ENCODE measurements at regions not wholly inside any gene's neighbourhood (a gene's known extent, or its start where the extent isn't known, plus 50 kb on each side); places are given as distances from the start of the nearest gene placed in this dataset.
"Not testable (repeated sequence)": the region's sequence is repeated elsewhere in the genome, so short reads cannot be mapped to it uniquely, and the experiment has no call there.

- Mint-ChIP-seq H3K4me3 (no peak overlapping the region), H3K4me1 (no peaks in the 10 kb centered on the region), H3K9me3 (peaks cover 7% of the 10 kb centered on the region), H3K27ac (ENCODE audit: unreplicated experiment) (no peak overlapping the region), H3K27me3 (ENCODE audit: low read depth) (no peaks in the 10 kb centered on the region), H3K36me3 (ENCODE audit: low read depth) (no peaks in the 10 kb centered on the region)
- no peak for DNase-seq (ENCODE audit: low read depth, low spot score)
- TF ChIP-seq CTCF (conservative IDR thresholded peaks at IDR 0.05), result no peak
These were observed 82.7 kb upstream of the EFNA5 start for GRCh38 chr5:107753427-107753826.

DNA sequence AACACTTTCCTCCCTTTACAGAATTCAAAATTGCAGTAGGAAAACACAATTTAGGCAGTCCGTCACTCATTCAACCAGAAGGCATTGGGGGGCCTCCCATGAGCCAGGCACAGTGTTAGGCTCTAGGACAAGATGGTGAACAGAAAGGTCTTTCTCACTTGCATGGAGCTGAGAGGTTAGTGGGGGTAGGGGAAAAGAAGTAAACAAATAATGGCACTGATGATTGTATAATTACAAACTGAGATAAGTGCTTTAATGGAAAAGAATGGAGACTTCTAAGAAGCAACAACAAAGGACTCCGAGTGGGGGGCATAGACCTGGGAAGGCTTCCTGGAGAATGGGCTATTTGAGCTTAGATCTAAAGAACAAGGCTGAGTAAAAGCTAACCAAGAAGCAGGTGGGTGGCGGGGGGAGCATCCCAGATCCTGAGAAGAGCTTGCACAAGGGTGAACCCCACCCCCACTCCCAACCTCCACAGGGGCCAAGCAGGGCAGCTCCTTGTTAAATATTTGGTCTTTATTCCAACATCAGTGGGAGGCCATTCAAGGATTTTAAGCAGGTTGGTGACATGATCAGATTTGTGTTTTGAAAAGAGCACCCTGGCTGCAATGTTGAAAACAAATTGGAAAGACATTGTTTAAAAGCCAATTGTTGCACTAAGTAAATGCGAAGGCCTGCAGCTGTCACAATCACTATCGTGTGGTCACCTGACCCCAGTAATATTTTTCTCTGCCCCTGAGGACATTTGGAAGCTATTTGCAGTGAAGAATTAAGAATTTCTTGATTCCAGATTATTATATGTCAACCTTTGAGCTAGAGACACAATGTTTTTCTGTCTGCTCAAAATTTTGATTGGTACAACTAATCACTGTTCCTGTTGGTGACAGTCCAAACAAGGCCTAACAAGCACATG, 73.9 kb upstream of the EFNA5 start:
- H3K4me1 Mint-ChIP-seq, result peaks cover 22% of the 10 kb centered on the region
- no peak overlapping the region for H3K27ac Mint-ChIP-seq (ENCODE audit: unreplicated experiment)
- no peaks in the 10 kb centered on the region for H3K27me3 Mint-ChIP-seq (ENCODE audit: low read depth)
- DNase-seq (ENCODE audit: low read depth, low spot score), result no peak
- peaks cover 4% of the 10 kb centered on the region for H3K9me3 Mint-ChIP-seq
- H3K36me3 Mint-ChIP-seq (ENCODE audit: low read depth), result no peaks in the 10 kb centered on the region
- TF ChIP-seq CTCF (conservative IDR thresholded peaks at IDR 0.05), result no peak
- no peak overlapping the region for H3K4me3 Mint-ChIP-seq

DNA sequence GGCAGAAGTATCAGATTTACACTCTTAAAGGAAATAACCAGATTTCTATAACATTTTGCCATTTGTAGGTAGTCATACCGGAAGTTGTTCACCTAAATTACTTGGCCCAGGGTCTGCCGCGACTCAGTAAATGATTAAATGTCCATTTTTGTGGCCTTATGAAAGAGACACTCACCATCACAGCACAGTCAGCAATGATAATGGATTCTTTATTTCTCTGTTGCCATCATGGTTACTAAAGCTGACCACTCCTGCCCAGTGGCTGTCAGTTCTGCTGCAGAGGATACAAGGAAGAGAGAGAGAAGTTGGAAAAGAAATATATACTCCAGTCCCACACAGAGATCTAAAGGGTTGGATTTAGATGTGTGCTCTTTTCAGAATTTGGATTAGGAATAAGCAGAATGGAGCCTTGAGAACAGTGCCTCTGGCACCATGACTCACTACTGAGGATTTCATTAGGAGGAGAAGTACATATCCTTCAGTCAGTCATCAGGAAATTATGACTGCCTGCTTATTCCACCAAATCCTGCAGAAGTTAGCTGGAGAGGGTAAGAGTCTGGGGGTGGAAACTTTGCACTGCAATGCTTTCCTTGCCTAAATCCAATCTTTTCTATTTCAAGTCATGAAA, 72.8 kb upstream of the EFNA5 start:
- no peak for DNase-seq (ENCODE audit: low read depth, low spot score)
- H3K4me3 Mint-ChIP-seq, result no peak overlapping the region
- H3K4me1 Mint-ChIP-seq, result peaks cover 22% of the 10 kb centered on the region
- no peak overlapping the region for H3K27ac Mint-ChIP-seq (ENCODE audit: unreplicated experiment)
- H3K9me3 Mint-ChIP-seq, result peaks cover 6% of the 10 kb centered on the region
- no peak for TF ChIP-seq CTCF (conservative IDR thresholded peaks at IDR 0.05)
- H3K27me3 Mint-ChIP-seq (ENCODE audit: low read depth), result no peaks in the 10 kb centered on the region
- H3K36me3 Mint-ChIP-seq (ENCODE audit: low read depth), result no peaks in the 10 kb centered on the region

GRCh38 chr5:107739661-107740060, 68.9 kb upstream of the EFNA5 start:
- H3K9me3 Mint-ChIP-seq, result peaks cover 7% of the 10 kb centered on the region
- TF ChIP-seq CTCF (conservative IDR thresholded peaks at IDR 0.05), result no peak
- H3K4me1 Mint-ChIP-seq, result peaks cover 15% of the 10 kb centered on the region
- H3K27me3 Mint-ChIP-seq (ENCODE audit: low read depth), result no peaks in the 10 kb centered on the region
- H3K36me3 Mint-ChIP-seq (ENCODE audit: low read depth), result no peaks in the 10 kb centered on the region
- H3K4me3 Mint-ChIP-seq, result no peak overlapping the region
- H3K27ac Mint-ChIP-seq (ENCODE audit: unreplicated experiment), result no peak overlapping the region
- no peak for DNase-seq (ENCODE audit: low read depth, low spot score)

DNA sequence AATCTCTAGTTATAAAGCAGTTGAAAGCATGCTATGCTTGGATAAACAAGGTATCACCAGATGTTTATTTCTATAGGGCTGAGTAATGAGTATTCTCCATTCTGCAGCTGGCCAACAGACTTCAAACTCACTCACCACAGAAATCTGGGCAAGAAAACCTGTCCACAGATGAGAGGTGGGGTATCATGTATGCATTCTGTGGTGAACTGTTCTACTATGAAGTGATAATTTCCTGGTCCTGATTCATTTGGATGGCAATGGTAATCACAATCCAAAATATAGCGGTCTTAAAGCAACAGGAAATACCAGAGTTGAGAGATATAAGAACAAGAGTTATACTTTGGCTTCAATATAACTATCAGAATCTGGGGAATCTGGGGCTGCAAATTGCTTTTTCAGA, 65.9 kb upstream of the EFNA5 start:
- H3K27me3 Mint-ChIP-seq (ENCODE audit: low read depth), result no peaks in the 10 kb centered on the region
- DNase-seq (ENCODE audit: low read depth, low spot score), result no peak
- no peaks in the 10 kb centered on the region for H3K36me3 Mint-ChIP-seq (ENCODE audit: low read depth)
- no peak overlapping the region for H3K4me3 Mint-ChIP-seq
- H3K27ac Mint-ChIP-seq (ENCODE audit: unreplicated experiment), result no peak overlapping the region
- TF ChIP-seq CTCF (conservative IDR thresholded peaks at IDR 0.05), result no peak
- H3K4me1 Mint-ChIP-seq, result no peaks in the 10 kb centered on the region
- peaks cover 3% of the 10 kb centered on the region for H3K9me3 Mint-ChIP-seq

DNA sequence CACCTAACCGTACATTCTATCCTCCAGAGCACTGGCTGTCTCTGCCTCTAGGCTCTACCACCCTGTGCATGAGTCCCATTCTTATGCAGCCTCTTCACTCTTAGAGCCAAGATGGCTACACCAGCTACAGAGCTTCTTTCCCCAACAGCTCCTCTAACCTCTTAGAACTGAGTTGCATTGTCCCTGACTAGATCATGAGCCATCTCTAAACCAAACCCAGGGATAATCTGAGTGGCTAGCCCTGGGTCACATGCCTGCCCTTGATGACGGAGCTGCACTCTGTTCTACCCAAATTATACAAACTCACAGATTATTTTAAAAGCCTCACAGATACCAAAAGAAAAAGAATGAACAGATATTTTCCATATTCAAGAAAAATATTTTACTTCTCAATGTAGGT, 65.4 kb upstream of the EFNA5 start:
- not testable (repeated sequence) for H3K9me3 Mint-ChIP-seq; H3K36me3 Mint-ChIP-seq (ENCODE audit: low read depth); H3K4me3 Mint-ChIP-seq; H3K27ac Mint-ChIP-seq (ENCODE audit: unreplicated experiment); H3K4me1 Mint-ChIP-seq; H3K27me3 Mint-ChIP-seq (ENCODE audit: low read depth); DNase-seq (ENCODE audit: low read depth, low spot score)

Measured in neural crest cell (in vitro differentiated cells).